ENCODE measurements at regions not wholly inside any gene's neighbourhood (a gene's known extent, or its start where the extent isn't known, plus 50 kb on each side); places are given as distances from the start of the nearest gene placed in this dataset.

GRCh38 chr14:31945074-31945613 is 132.0 kb upstream of the ARHGAP5 start:
- DNase-seq, result no peak
- Histone ChIP-seq H3K4me1 (peaks cover 0 to 31% (median under 1%) of the 10 kb centered on the region in 12 donors), H3K36me3 (no peaks in the 10 kb centered on the region), H3K27ac (no peak overlapping the region), H3K4me3 (no peak overlapping the region), H3K9me3 (no peaks in the 10 kb centered on the region), H3K27me3 (no peaks in the 10 kb centered on the region)
- ATAC-seq, result peak in 2 of 4 donors; percentile 23 to 40
- WGBS, 4 donors, result 70 to 86% (median 81%) methylated on average over 2 to 3 of the region's 3 CpGs
- intact Hi-C loops (cut with DNase I), result no loop called here
- TF ChIP-seq POLR2A (IDR thresholded peaks at IDR 0.05), result no peak
- TF ChIP-seq CTCF (IDR thresholded peaks at IDR 0.05), result no peak

GRCh38 chr14:31945701-31946100 is 131.4 kb upstream of the ARHGAP5 start:
- Histone ChIP-seq H3K27ac (no peak overlapping the region), H3K27me3 (no peaks in the 10 kb centered on the region), H3K4me1 (peaks cover 0 to 35% (median 6%) of the 10 kb centered on the region in 12 donors), H3K9me3 (no peaks in the 10 kb centered on the region), H3K4me3 (no peak overlapping the region), H3K36me3 (no peaks in the 10 kb centered on the region)
- TF ChIP-seq POLR2A (IDR thresholded peaks at IDR 0.05), result no peak
- TF ChIP-seq CTCF (IDR thresholded peaks at IDR 0.05), result no peak
- 79 to 94% (median 94%) methylated on average over 6 of the region's 6 CpGs for WGBS, 4 donors
- intact Hi-C loops (cut with DNase I), result no loop called here
- no peak for ATAC-seq
- DNase-seq, result no peak

- H3K4me3 ChIP-seq, result no peak overlapping the region
- ATAC-seq (no peak), DNase-seq (no peak)
- H3K27me3 ChIP-seq, result no peaks in the 10 kb centered on the region
- H3K9me3 ChIP-seq, result no peaks in the 10 kb centered on the region
- H3K36me3 ChIP-seq, result no peaks in the 10 kb centered on the region
- no peak for TF ChIP-seq POLR2A (IDR thresholded peaks at IDR 0.05)
- no peak for TF ChIP-seq CTCF (IDR thresholded peaks at IDR 0.05)
- peaks cover 0 to 45% (median 15%) of the 10 kb centered on the region in 12 donors for H3K4me1 ChIP-seq
- WGBS, 4 donors, result 83 to 91% (median 90%) methylated on average over 7 of the region's 7 CpGs
- H3K27ac ChIP-seq, result no peak overlapping the region
- intact Hi-C loops (cut with DNase I), result no loop called here
Observed at GRCh38 chr14:31947076-31947475, 130.0 kb upstream of the ARHGAP5 start.

- intact Hi-C loops (cut with DNase I), result no loop called here
- peaks cover 0 to 43% (median 15%) of the 10 kb centered on the region in 12 donors for H3K4me1 ChIP-seq
- no peaks in the 10 kb centered on the region for H3K9me3 ChIP-seq
- no peaks in the 10 kb centered on the region for H3K36me3 ChIP-seq
- DNase-seq (no peak), ATAC-seq (no peak)
- H3K27ac ChIP-seq, result no peak overlapping the region
- no peaks in the 10 kb centered on the region for H3K27me3 ChIP-seq
- TF ChIP-seq CTCF (IDR thresholded peaks at IDR 0.05), result no peak
- no peak for TF ChIP-seq POLR2A (IDR thresholded peaks at IDR 0.05)
- no peak overlapping the region for H3K4me3 ChIP-seq
- WGBS, 4 donors, result 60 to 74% (median 71%) methylated on average over 5 of the region's 5 CpGs
Observed at GRCh38 chr14:31947680-31948595, 129.2 kb upstream of the ARHGAP5 start.

All from heart left ventricle (tissue), 16 donors.